NCI-H2227 (cell line): ENCODE measurements at regions not wholly inside any gene's neighbourhood (a gene's known extent, or its start where the extent isn't known, plus 50 kb on each side); places are given as distances from the start of the nearest gene placed in this dataset.

Experiments used
- DNase-seq: peaks from one replicate; lab custom pipeline; 2025; ENCODE audit not compliant: unreplicated experiment; lab: John Stamatoyannopoulos, UW

- no peak for DNase-seq
Observed at GRCh38 chr14:61193476-61193875, 87.7 kb downstream of the TMEM30B start.

GRCh38 chr14:61192989-61193388 is 88.1 kb downstream of the TMEM30B start:
- no peak for DNase-seq

GRCh38 chr14:61191733-61192132 is 89.4 kb downstream of the TMEM30B start:
- no peak for DNase-seq

GRCh38 chr14:61190341-61190740 is 90.8 kb downstream of the TMEM30B start:
- no peak for DNase-seq

DNA sequence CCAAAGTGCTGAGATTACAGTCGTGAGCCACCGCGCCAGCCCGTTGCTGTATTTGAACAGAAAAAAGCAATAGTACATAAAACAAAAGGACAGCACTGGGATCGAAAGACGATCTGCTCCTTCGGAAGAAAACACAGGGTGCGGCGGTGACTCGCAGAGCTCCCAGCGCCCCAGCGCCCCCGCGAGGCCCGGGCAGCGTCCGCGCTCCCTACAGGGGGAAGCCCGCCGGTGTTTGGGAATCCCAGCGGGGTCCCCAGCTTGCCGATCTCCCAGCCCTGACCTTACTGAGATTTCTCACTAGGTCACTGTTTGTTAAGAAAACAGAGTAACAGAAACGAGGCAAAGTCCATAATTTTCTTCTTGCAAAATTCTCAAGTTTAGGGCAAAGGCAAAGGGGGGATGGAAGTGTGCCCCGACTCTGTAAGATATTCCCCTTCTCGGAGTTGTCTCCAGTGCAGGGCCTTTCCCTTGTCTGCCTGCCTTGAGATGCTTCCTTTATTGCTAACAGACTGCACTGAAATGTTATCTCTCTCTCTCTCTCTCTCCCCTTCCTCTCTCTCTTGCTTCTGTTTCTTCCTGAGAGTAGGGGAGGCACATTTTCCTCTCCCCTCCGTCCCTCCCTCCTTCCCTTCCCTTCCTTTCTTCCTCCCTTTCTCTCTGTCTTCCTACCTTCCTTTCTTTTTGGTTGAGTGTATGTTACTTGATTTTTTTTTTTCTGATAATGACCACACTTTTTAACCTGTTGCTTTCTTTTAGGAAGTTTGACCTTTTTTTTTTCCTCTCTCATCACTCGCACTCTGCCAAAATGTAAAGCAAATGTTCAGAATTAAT is 91.9 kb downstream of the TMEM30B start:
- DNase-seq: peak; percentile 66

DNA sequence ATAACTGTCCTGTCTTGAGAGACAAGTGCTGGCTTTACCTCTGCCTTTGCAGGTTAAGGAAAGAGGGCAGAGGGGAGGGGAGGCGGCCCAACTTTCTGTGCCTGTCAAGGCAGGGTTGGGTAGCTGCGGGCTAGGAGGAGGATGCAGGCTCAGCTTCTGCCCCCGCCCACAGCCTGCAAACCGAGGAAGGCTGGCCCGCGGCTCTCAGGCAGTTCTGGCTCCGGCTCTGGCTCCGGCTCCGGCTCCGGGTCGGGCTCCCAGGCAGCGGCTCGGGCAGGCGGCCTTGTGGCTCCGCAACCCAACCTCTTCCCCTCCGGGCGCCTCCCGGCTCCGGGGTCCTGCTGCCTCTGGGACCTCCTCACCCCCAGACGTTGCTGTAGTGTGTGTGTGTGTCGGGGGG is 92.9 kb downstream of the TMEM30B start:
- DNase-seq: no peak

DNA sequence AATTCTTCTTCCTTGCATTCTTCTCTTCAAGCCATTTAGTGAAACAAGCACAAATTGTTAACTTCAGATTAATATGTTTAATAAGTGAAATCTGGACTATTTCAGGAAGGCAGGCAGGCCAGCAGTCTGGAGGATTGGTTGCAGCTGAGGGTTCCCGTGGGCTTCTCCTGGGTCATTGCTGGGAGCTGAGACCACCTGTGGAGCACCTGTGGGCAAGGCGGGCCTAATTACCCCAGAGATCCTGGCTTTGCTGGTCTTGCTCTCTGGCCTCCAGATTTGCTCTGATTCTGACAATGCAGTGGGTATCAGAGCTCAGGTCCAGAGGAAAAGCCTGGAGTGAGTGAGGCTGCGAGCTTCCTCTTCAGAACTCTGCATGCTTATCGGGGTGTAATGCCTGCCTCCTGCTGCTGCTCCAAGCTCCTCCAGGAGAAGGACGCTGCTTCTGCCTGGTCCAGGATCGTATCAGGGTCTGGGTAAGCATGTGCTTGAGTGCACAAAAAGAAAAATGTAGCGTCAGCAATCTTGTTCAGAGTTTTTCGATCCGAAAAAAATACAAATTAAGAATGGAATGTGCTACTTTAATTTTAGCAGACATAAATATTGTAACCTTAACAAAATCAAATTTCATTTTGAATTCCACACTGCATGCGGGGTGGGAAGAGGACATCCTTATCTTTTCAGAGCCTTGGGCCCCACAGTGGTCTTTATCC is 93.8 kb downstream of the TMEM30B start:
- no peak for DNase-seq

GRCh38 chr14:61186341-61187195 is 94.6 kb downstream of the TMEM30B start:
- DNase-seq: no peak

DNA sequence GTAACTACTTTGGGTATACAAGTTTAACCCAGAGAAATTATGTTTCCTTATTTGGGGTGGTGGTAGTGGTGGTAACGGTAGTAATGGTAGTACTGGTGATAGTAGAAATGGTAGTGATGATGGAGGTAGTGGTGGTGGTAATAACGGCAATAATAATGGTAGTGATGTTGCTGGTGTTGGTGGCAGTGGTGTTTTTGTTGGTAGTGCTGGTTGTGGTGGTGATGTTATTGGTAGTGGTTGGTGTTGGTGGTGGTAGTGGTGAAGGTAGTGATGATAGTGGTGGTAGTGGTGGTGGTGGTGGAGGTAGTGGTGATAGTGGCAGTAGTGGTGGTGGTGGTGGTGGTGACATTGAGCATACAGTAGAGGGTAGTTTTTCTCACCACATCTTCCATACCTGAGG is 95.6 kb downstream of the TMEM30B start:
- DNase-seq: no peak

- DNase-seq: no peak
Observed at GRCh38 chr14:61184112-61184511, 97.0 kb downstream of the TMEM30B start.

DNA sequence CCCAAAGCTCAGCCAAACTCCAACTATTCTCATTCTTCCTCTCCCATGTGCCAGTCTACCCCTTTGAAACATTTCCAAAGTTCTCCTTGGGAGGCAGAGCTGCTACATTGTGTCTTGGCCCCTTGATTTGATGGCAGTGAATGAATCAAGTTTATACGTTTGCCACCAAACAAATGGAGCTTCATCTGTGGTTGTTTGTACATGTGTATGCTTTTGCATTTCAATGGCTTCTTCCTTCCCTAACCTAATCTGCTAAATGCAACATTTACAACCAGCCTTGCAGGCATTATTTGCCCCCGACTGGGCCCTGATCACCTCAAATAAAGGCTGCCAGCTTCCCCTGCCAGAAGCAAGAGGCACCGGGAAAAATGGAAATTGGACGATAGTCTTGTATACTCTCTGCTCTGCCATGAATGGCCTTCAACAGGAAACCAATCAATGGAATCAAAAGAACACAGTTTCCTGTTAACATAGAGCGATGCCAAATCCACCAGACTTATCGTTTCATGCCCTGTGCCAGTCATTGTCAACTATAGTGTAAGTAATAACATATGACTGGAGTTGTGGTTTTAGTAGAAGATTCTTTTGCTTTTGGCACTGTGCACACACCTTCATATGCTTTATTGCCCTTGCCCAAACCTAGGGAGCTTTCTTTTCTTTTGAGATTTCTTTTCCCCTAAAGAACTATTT is 97.8 kb downstream of the TMEM30B start:
- DNase-seq: no peak

- no peak for DNase-seq
Observed at GRCh38 chr14:61179796-61180398, 101.2 kb downstream of the TMEM30B start.

DNA sequence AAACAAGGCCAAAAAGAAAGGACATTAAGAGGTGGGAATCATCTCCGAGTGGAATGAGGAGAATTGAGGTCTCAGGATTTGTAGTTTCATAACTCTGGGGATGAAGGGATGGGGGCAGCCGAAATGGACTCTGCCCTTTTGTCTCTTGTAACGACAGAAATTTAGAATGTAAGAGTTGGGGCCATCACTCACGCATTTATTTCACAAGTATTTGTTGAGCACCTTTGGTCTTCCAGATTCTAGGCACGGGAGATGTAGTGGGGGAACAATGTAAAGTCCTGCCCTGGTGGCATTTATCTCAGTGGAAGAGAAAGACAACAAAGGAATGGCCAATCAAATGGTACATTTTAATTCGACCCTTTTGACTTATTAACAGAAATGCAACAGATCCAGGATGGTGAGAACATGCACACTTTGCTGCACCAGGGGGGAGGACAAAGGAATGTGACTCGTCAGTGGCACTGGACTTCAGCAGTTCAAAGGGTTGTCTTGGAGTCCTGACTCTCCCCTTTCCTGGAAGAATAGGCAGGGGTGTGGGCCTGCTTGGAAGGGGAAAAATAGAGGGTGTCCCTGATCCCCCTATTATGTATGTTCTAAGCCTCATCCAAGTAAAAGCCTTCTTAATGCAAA is 102.0 kb downstream of the TMEM30B start:
- DNase-seq: no peak

- DNase-seq: no peak
Observed at GRCh38 chr14:61178226-61179060, 102.7 kb downstream of the TMEM30B start.

DNA sequence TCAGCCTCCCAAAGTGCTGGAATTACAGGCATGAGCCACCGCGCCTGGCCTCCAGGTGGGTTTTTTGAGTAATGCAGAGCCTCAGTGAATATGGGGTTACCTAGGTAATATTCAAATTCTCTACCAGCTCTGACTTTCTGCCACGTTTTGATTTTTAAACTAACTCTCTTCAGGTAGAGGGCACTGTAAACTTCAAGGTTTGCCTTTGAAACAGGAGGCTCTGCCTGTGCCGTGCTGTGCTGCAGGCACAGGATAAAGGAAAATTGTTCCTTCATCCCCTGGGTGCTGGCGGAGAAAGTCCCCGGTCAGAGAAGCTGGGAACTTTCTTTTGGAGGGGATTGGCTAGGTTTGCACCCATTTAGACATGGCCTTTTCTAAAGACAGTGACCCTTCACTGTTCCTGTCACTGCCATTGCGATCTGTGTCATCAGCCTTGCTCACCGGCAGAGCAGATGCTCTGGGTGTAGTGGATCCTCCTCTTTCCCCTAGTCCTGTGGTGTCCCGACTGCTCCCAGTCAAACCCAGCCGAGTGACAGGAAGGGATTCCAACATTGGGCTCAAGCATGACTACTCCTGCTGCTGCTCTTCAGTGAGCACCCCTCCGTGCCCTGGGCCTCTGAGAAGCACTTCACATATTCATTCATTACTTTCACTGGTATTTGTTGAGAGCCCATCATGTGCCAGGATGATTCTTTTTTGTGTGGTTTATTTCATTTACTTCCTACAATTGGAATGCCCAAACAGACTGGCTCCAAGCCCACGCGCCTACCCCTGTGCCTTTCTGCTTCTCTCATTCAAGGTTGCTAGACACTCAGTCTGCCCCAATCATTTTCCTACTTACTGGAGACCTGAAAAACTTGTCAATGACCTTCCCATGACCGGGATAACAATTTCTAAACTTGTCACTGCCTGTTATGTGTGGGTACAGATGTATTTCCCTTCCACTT is 103.6 kb downstream of the TMEM30B start:
- DNase-seq: no peak

DNA sequence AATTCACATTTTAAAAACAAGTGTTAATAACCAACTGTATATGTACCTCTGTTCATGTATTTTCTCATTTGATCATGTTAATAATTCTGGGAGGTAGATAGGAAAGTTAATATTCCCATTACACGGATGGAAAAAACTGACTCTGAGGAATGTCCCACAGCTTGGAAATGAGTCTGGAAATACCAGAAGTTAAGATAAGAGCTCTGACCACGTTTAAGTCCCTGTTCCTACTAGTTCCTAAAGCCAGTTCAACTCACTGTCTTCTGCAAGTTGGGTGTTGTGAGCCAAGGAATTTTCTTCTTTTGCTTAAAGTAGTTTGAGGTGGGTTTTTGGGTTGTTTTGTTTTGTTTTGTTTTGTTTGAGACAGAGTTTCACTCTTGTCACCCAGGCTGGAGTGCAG is 104.5 kb downstream of the TMEM30B start:
- no peak for DNase-seq

DNA sequence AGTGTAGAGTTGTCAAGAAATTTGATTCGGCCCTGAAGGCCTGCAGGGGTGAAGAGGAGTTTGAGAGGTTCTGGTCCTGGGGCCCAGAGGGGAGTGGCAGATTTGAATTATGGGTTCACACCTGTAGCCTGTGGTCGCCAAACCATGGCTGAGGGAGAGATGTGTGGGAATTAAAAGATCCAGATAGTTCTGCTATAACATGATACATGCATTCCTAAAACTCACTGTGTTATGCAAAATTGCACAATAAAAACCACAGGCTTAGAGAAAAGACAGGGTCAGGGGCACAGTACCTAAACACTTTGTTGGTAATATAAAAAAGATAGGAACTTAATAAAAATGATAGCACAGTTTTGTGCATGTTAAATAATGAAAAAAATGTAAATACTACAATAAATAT is 106.2 kb downstream of the TMEM30B start:
- no peak for DNase-seq

- DNase-seq: no peak
Observed at GRCh38 chr14:61174441-61174891, 106.7 kb downstream of the TMEM30B start.
